ENCODE measurements at regions not wholly inside any gene's neighbourhood (a gene's known extent, or its start where the extent isn't known, plus 50 kb on each side); places are given as distances from the start of the nearest gene placed in this dataset.

DNA sequence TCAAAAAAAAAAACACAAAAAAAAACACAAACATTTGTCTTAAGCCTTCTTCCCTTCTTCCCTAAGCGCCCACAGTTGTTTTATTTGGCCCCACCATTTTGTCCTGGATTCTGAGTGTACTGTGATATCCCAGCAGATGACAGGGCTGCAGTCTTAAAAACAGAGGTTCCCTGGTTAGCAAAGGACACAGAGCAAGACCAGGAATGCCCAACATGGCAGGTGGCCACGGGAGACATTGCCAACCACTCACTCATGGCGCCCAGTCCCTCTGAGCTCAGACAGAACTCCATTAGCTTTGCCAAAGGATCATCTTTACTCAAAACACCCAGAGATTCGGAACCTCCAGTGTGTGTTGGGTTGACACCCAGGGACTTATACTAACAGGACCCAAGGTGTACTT is 249.3 kb downstream of the MRTFB start:
- TF ChIP-seq, protein P1, sequence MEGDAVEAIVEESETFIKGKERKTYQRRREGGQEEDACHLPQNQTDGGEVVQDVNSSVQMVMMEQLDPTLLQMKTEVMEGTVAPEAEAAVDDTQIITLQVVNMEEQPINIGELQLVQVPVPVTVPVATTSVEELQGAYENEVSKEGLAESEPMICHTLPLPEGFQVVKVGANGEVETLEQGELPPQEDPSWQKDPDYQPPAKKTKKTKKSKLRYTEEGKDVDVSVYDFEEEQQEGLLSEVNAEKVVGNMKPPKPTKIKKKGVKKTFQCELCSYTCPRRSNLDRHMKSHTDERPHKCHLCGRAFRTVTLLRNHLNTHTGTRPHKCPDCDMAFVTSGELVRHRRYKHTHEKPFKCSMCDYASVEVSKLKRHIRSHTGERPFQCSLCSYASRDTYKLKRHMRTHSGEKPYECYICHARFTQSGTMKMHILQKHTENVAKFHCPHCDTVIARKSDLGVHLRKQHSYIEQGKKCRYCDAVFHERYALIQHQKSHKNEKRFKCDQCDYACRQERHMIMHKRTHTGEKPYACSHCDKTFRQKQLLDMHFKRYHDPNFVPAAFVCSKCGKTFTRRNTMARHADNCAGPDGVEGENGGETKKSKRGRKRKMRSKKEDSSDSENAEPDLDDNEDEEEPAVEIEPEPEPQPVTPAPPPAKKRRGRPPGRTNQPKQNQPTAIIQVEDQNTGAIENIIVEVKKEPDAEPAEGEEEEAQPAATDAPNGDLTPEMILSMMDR (conservative IDR thresholded peaks at IDR 0.05; ENCODE audit: low read length) = no peak
- no peak for TF ChIP-seq EZH2phosphoT487 (IDR thresholded peaks at IDR 0.05; ENCODE audit: borderline replicate concordance, low read depth, low read length)

Data from OCI-LY7 (cell line).